ENCODE measurements at regions not wholly inside any gene's neighbourhood (a gene's known extent, or its start where the extent isn't known, plus 50 kb on each side); places are given as distances from the start of the nearest gene placed in this dataset.
A peak's percentile ranks its signal among the peaks of the same experiment; 100 is the strongest.

- H3K36me3 ChIP-seq (replicated peaks; ENCODE audit: insufficient read depth, low read length), result no peaks in the 10 kb centered on the region
- no peaks in the 10 kb centered on the region for H3K9me3 ChIP-seq (replicated peaks; ENCODE audit: insufficient read depth, low read length)
- TF ChIP-seq EZH2 (optimal IDR thresholded peaks at IDR 0.05; ENCODE audit: low read depth, low read length) (no peak), EZH2phosphoT487 (IDR thresholded peaks at IDR 0.05; ENCODE audit: low read length) (no peak)
- TF ChIP-seq, protein P1, sequence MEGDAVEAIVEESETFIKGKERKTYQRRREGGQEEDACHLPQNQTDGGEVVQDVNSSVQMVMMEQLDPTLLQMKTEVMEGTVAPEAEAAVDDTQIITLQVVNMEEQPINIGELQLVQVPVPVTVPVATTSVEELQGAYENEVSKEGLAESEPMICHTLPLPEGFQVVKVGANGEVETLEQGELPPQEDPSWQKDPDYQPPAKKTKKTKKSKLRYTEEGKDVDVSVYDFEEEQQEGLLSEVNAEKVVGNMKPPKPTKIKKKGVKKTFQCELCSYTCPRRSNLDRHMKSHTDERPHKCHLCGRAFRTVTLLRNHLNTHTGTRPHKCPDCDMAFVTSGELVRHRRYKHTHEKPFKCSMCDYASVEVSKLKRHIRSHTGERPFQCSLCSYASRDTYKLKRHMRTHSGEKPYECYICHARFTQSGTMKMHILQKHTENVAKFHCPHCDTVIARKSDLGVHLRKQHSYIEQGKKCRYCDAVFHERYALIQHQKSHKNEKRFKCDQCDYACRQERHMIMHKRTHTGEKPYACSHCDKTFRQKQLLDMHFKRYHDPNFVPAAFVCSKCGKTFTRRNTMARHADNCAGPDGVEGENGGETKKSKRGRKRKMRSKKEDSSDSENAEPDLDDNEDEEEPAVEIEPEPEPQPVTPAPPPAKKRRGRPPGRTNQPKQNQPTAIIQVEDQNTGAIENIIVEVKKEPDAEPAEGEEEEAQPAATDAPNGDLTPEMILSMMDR (IDR thresholded peaks at IDR 0.05; ENCODE audit: low read length), result no peak
- no peaks in the 10 kb centered on the region for H3K27me3 ChIP-seq (replicated peaks; ENCODE audit: insufficient read depth, low read length)
- no peak overlapping the region for H3K9ac ChIP-seq (ENCODE audit: low read length)
- H3K27ac ChIP-seq (ENCODE audit: low read length), result no peak overlapping the region
- no peak overlapping the region for H3K4me3 ChIP-seq (ENCODE audit: low read length)
- H4K20me1 ChIP-seq (ENCODE audit: insufficient read depth, low read length), result no peaks in the 10 kb centered on the region
- no peaks in the 10 kb centered on the region for H3K79me2 ChIP-seq (ENCODE audit: low read length)
- no peaks in the 10 kb centered on the region for H3K9me2 ChIP-seq (replicated peaks; ENCODE audit: insufficient read depth, low read length)
- 0 out of 2 replicates have a peak overlapping the region, but pooled peaks have one; percentile 8 for H2AFZ ChIP-seq (ENCODE audit: low read length)
- H3F3A ChIP-seq (ENCODE audit: insufficient read depth, low read length), result no peaks in the 10 kb centered on the region
- H3K4me2 ChIP-seq (ENCODE audit: low read depth, low read length), result peak overlapping the region; percentile 55
- DNase-seq, result no peak
- peaks cover 3% of the 10 kb centered on the region; the same call in 1 of the 2 replicates for H3K4me1 ChIP-seq (ENCODE audit: low read length)
These were observed 879.7 kb upstream of the GJE1 start for GRCh38 chr6:141252828-141253608.

DNA sequence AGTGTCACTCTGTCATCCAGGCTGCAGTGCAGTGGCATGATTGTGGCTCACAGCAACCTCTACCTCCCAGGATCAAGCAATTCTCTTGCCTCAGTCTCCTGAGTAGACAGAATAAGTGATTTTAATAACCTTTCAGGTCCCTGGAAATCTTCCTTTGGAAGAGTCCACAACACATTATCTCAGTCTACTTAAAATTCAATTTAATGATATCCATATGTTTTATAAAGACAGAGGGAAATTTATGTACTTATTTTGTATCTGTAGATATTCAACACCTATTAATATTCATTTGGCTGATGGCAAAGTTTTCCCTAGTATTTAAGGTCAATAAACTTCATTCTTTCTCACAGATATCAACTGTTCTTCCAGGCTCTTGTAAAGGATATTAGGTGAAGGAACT lies 881.4 kb upstream of the GJE1 start:
- H3K9me2 ChIP-seq (replicated peaks; ENCODE audit: insufficient read depth, low read length), result no peaks in the 10 kb centered on the region
- TF ChIP-seq EZH2 (optimal IDR thresholded peaks at IDR 0.05; ENCODE audit: low read depth, low read length) (no peak), EZH2phosphoT487 (IDR thresholded peaks at IDR 0.05; ENCODE audit: low read length) (no peak)
- TF ChIP-seq, protein P1 (IDR thresholded peaks at IDR 0.05; ENCODE audit: low read length), result no peak
- H3K9me3 ChIP-seq (replicated peaks; ENCODE audit: insufficient read depth, low read length), result no peaks in the 10 kb centered on the region
- no peaks in the 10 kb centered on the region for H3K79me2 ChIP-seq (ENCODE audit: low read length)
- H3K4me3 ChIP-seq (ENCODE audit: low read length), result no peak overlapping the region
- H3K27me3 ChIP-seq (replicated peaks; ENCODE audit: insufficient read depth, low read length), result no peaks in the 10 kb centered on the region
- no peak overlapping the region for H2AFZ ChIP-seq (ENCODE audit: low read length)
- DNase-seq, result no peak
- no peaks in the 10 kb centered on the region for H3F3A ChIP-seq (ENCODE audit: insufficient read depth, low read length)
- no peaks in the 10 kb centered on the region for H3K36me3 ChIP-seq (replicated peaks; ENCODE audit: insufficient read depth, low read length)
- H3K4me1 ChIP-seq (ENCODE audit: low read length), result peaks cover 3% of the 10 kb centered on the region; the same call in 1 of the 2 replicates
- H3K9ac ChIP-seq (ENCODE audit: low read length), result no peak overlapping the region
- no peak overlapping the region for H3K27ac ChIP-seq (ENCODE audit: low read length)
- no peaks in the 10 kb centered on the region for H4K20me1 ChIP-seq (ENCODE audit: insufficient read depth, low read length)
- no peak overlapping the region for H3K4me2 ChIP-seq (ENCODE audit: low read depth, low read length)

DNA sequence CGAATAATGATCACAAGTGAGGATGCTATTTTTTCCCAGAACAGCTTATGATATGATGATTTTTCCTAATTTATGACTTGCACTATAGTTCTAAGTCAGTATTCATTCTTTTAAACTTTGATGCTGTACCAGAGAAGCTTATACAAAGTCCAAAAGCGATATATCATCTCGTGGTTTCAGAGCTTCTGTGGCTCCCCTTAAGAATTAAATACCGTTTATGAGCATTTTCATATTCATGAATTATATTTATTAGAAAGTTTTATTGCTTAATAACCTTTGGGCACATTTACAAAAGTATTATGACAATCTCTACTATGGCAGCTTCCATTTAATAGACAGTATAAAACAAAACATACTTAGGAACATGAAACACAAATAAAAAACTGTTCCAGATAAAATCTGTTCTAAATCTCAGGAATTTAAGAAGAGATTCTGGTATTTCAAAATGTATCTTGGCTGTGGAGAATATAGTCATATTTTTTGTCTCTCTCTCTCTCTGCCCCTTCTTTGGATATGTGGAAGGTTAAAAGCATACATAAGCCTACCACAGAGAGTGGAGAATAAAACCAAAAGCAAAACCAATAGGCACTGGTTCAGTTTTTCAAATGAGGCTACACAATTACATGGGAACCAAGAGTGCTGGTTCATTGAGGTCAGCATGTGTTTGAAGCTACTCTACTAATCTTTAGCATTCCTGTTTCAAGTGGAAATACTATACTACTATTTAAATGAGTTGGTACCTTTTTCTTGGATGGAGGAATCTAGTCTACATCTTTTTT lies 884.5 kb upstream of the GJE1 start:
- H3K27me3 ChIP-seq (replicated peaks; ENCODE audit: insufficient read depth, low read length), result no peaks in the 10 kb centered on the region
- H3K9ac ChIP-seq (ENCODE audit: low read length), result no peak overlapping the region
- no peaks in the 10 kb centered on the region for H3K9me3 ChIP-seq (replicated peaks; ENCODE audit: insufficient read depth, low read length)
- H3K36me3 ChIP-seq (replicated peaks; ENCODE audit: insufficient read depth, low read length), result no peaks in the 10 kb centered on the region
- peaks cover 3% of the 10 kb centered on the region; the same call in 1 of the 2 replicates for H3K4me1 ChIP-seq (ENCODE audit: low read length)
- H3F3A ChIP-seq (ENCODE audit: insufficient read depth, low read length), result no peaks in the 10 kb centered on the region
- H3K9me2 ChIP-seq (replicated peaks; ENCODE audit: insufficient read depth, low read length), result no peaks in the 10 kb centered on the region
- no peak overlapping the region for H2AFZ ChIP-seq (ENCODE audit: low read length)
- H4K20me1 ChIP-seq (ENCODE audit: insufficient read depth, low read length), result no peaks in the 10 kb centered on the region
- no peaks in the 10 kb centered on the region for H3K79me2 ChIP-seq (ENCODE audit: low read length)
- TF ChIP-seq EZH2 (optimal IDR thresholded peaks at IDR 0.05; ENCODE audit: low read depth, low read length) (no peak), EZH2phosphoT487 (IDR thresholded peaks at IDR 0.05; ENCODE audit: low read length) (no peak)
- TF ChIP-seq, protein P1 (IDR thresholded peaks at IDR 0.05; ENCODE audit: low read length), result no peak
- H3K4me3 ChIP-seq (ENCODE audit: low read length), result no peak overlapping the region
- H3K27ac ChIP-seq (ENCODE audit: low read length), result no peak overlapping the region
- peak; percentile 59 for DNase-seq
- H3K4me2 ChIP-seq (ENCODE audit: low read depth, low read length), result no peak overlapping the region
